Panc1 (cell line): ENCODE measurements at regions not wholly inside any gene's neighbourhood (a gene's known extent, or its start where the extent isn't known, plus 50 kb on each side); places are given as distances from the start of the nearest gene placed in this dataset.

Source experiments
- POLR2AphosphoS5 ChIP-seq: IDR thresholded peaks from 2 replicates; pipeline ENCODE4 v1.6.1; 2012; ENCODE audit warnings: mild to moderate bottlenecking, low read depth, low read length, moderate library complexity
- TCF7L2 ChIP-seq: IDR thresholded peaks from 2 replicates; pipeline ENCODE4 v1.6.1; 2011; ENCODE audit warnings: mild to moderate bottlenecking, low read depth, low read length, inconsistent platforms
- TF ChIP-seq, protein P1 (sequence below): fragments of 450-650 bp; IDR thresholded peaks from 2 replicates; pipeline ENCODE4 v1.5.1; 2017; ENCODE audit warnings: mild to moderate bottlenecking
- TF ChIP-seq, protein P2 (sequence below), 2 experiments: IDR thresholded peaks; 2 replicates each; pipeline ENCODE4 v1.6.1; 2011 to 2012; ENCODE audit warnings: low read depth in 2 of 2, control low read depth in 1 of 2, low read length in 1 of 2, mild to moderate bottlenecking in 1 of 2, moderate library complexity in 1 of 2; ENCODE audit not compliant: insufficient read depth in 1 of 2

DNA sequence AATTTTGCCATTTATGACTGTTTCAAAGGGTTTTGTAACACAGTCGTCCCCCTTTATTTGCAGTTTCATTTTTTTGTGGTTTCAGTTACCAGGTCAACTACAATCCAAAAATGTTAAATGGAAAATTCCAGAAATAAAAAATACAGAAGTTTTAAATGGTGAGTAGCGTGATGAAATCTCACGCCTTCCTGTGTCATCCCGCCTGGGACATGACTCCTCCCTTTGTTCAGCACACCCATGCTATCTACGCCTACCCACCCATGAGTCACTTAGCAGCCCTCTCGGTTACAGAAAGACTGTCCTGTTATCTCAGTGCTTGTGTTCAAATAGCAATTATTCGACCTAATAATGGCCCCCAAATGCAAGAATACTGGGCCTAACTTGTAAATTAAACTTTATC, 765.3 kb upstream of the ADAMTS16 start:
- TF ChIP-seq, protein P1, sequence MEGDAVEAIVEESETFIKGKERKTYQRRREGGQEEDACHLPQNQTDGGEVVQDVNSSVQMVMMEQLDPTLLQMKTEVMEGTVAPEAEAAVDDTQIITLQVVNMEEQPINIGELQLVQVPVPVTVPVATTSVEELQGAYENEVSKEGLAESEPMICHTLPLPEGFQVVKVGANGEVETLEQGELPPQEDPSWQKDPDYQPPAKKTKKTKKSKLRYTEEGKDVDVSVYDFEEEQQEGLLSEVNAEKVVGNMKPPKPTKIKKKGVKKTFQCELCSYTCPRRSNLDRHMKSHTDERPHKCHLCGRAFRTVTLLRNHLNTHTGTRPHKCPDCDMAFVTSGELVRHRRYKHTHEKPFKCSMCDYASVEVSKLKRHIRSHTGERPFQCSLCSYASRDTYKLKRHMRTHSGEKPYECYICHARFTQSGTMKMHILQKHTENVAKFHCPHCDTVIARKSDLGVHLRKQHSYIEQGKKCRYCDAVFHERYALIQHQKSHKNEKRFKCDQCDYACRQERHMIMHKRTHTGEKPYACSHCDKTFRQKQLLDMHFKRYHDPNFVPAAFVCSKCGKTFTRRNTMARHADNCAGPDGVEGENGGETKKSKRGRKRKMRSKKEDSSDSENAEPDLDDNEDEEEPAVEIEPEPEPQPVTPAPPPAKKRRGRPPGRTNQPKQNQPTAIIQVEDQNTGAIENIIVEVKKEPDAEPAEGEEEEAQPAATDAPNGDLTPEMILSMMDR = no peak
- TF ChIP-seq, protein P2, sequence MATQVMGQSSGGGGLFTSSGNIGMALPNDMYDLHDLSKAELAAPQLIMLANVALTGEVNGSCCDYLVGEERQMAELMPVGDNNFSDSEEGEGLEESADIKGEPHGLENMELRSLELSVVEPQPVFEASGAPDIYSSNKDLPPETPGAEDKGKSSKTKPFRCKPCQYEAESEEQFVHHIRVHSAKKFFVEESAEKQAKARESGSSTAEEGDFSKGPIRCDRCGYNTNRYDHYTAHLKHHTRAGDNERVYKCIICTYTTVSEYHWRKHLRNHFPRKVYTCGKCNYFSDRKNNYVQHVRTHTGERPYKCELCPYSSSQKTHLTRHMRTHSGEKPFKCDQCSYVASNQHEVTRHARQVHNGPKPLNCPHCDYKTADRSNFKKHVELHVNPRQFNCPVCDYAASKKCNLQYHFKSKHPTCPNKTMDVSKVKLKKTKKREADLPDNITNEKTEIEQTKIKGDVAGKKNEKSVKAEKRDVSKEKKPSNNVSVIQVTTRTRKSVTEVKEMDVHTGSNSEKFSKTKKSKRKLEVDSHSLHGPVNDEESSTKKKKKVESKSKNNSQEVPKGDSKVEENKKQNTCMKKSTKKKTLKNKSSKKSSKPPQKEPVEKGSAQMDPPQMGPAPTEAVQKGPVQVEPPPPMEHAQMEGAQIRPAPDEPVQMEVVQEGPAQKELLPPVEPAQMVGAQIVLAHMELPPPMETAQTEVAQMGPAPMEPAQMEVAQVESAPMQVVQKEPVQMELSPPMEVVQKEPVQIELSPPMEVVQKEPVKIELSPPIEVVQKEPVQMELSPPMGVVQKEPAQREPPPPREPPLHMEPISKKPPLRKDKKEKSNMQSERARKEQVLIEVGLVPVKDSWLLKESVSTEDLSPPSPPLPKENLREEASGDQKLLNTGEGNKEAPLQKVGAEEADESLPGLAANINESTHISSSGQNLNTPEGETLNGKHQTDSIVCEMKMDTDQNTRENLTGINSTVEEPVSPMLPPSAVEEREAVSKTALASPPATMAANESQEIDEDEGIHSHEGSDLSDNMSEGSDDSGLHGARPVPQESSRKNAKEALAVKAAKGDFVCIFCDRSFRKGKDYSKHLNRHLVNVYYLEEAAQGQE (IDR thresholded peaks at IDR 0.05; ENCODE audit: insufficient read depth in 1 of 2, low read depth in 2 of 2, low read length in 1 of 2) = no peak
- TF ChIP-seq POLR2AphosphoS5 (no peak), TCF7L2 (no peak)
